CD1c-positive myeloid dendritic cell (primary cell): ENCODE measurements at regions not wholly inside any gene's neighbourhood (a gene's known extent, or its start where the extent isn't known, plus 50 kb on each side); places are given as distances from the start of the nearest gene placed in this dataset.
"Not testable (repeated sequence)": the region's sequence is repeated elsewhere in the genome, so short reads cannot be mapped to it uniquely, and the experiment has no call there.

Source experiments
- DNase-seq: peaks from one replicate; pipeline ENCODE4 v3.0.0-alpha.2; 2016; ENCODE audit errors: extremely low spot score

DNA sequence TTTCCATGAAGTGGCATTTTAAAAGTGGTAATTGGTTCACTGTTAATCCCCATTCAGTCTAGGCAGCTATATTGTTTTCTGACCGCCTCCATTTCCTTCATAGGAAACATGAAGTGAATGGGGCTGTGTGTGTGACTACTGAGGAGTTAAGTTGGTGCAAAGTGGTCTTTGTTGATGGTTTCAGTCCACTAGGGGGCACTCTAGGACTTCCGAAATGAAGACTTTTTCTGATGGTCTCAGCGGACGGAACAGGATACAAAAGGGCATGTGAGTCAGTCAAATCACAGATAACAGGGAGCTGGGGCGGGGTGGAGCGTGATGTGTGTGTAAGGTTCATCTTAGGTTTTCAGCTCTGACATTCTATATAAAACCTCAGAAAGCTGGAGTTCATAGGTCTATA lies 240.1 kb upstream of the OR4E1 start:
- DNase-seq: peak; percentile 83

- no peak for DNase-seq
These were observed 238.7 kb upstream of the OR4E1 start for GRCh38 chr14:21912367-21912766.

- no peak for DNase-seq
These were observed 238.3 kb upstream of the OR4E1 start for GRCh38 chr14:21911877-21912276.

- DNase-seq: no peak
These were observed 236.6 kb upstream of the OR4E1 start for GRCh38 chr14:21910260-21910659.

DNA sequence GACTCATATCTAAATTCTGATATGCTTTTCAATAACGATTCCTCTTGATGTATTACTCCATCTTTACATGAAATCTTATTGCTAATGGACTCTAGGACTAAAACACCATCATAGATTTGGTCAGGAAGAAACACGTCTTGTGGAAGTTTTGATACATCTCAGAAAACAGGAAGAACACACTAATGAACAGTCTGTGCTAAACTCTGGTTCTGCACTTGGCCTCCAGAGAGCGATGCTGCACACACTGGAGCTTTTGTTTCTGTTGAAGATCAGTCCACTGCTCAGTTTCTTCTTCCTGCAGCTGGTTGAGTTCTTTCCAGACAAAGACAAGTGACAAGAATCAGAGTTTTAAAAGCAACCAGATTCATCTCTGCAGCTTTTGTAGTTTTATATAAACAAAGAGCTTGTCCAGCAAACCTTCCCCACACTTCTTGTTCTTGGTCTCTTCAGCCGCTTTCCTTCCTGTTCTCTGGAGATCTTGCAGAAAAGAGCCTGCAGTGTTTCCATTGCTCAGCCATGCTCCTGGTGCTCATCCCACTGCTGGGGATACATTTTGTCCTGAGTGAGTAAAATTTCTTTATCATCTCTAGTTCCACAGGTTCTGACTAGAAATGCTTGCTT lies 229.1 kb upstream of the OR4E1 start:
- peak; percentile 35 for DNase-seq

- not testable (repeated sequence) for DNase-seq
These were observed 221.2 kb upstream of the OR4E1 start for GRCh38 chr14:21894898-21895194.

DNA sequence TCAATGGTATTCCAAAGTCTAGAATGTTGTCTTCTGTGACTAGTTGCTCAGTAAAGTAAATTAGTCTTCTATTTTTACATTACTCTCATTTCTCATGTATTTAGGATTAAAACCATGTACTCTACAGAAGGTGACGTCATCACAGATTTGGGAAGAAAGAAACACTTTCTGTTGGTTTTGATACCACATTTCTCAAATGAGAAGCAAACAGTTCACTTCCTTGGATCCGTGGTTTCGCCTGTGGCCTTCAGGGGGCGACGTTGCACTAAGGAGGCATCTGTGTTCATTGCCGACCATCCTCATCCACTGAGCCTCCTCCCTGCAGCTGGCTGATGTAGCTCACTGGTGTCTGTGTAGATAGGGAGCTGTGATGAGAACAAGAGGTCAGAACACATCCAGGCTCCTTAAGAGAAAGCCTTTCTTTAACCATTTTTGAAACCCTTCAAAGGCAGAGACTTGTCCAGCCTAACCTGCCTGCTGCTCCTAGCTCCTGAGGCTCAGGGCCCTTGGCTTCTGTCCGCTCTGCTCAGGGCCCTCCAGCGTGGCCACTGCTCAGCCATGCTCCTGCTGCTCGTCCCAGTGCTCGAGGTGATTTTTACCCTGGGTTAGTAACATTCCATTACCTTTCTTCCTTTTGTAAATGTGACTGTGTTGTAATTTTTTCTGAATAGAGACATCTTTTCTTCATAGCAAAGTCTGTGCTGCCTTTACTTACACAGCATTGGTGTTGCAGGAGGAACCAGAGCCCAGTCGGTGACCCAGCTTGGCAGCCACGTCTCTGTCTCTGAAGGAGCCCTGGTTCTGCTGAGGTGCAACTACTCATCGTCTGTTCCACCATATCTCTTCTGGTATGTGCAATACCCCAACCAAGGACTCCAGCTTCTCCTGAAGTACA lies 220.6 kb upstream of the OR4E1 start:
- peak; percentile 15 for DNase-seq

DNA sequence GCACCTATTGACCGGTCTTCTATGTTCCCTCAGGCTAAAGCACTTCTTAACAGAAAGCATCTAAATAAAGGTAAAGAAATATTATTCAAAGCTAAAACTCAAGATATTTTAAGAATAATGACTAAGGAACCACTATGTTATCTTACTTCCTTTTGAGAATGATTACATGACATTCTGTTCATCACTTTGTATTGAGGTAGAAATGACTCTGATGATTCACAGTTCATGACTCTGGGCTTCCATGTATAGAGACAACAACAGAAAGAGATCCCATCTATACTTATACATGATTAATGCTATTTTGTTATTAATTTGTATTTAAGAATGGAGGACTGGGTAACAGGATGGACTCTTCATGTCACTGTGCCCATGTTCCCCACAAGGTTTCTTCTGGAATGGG lies 218.3 kb upstream of the OR4E1 start:
- DNase-seq: no peak

- DNase-seq: no peak
These were observed 211.4 kb upstream of the OR4E1 start for GRCh38 chr14:21884995-21885394.

DNA sequence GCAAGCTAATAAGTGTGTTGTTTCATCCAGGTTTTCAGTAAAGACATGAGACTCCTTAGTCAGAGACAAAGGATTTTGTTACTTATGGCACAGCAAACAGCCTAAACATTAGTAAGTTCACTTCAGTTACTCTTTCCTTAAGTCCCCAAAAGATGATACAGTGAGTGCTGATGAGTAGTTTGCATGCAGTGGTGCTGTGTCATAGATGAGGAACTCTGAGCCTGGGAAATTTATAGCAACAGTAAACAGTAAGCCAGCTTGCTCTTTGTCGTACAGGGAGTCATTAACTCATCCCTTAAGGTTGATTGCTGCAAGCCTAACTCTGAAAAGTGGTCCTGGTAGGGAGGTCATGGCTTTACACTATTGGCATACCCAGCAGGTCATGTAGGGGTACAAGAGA lies 208.6 kb upstream of the OR4E1 start:
- DNase-seq: no peak

- DNase-seq: no peak
These were observed 207.3 kb upstream of the OR4E1 start for GRCh38 chr14:21880918-21881317.

GRCh38 chr14:21875791-21876190 lies 202.2 kb upstream of the OR4E1 start:
- DNase-seq: no peak

GRCh38 chr14:21874946-21875345 lies 201.3 kb upstream of the OR4E1 start:
- no peak for DNase-seq

GRCh38 chr14:21874167-21874566 lies 200.5 kb upstream of the OR4E1 start:
- no peak for DNase-seq

GRCh38 chr14:21868442-21869046 lies 194.9 kb upstream of the OR4E1 start:
- peak; percentile 50 for DNase-seq

DNA sequence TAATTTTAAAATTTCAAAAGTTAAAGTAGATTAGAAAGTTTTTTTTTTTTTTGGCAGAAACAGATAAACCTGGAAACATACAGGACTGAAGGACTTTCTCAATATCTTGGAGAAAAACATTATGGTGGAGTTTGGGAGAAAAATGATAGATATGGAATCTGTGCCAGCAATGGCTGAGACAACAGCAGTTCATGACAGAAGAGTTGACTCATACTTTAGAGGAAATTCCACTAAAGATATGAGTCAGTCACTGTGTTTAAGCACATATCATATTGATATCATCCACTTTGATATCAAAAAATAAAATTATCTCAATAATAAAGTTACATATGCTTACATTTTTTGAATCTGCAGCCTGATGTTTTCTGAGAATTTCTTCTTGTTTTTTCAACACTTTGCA lies 193.9 kb upstream of the OR4E1 start:
- DNase-seq: no peak

DNA sequence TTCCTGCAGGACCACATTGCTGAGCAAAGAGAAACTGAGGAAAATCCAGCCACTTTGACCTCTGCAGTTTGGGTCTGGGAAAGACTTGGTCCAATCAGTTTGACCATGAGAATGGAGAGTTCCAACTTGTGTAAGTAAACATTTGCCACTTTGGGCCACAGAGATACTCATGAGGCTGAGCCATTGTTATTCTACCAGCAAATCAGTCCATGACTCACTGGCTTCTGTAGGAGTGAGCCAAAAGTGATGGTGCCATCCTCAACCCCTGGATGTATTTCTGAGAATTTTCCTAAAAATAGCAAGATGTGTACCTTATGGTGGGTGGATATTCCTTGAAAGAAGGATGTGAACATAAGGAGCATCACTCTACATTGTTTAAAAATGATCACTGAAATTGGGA lies 192.9 kb upstream of the OR4E1 start:
- no peak for DNase-seq

- DNase-seq: no peak
These were observed 189.7 kb upstream of the OR4E1 start for GRCh38 chr14:21863289-21863688.

DNA sequence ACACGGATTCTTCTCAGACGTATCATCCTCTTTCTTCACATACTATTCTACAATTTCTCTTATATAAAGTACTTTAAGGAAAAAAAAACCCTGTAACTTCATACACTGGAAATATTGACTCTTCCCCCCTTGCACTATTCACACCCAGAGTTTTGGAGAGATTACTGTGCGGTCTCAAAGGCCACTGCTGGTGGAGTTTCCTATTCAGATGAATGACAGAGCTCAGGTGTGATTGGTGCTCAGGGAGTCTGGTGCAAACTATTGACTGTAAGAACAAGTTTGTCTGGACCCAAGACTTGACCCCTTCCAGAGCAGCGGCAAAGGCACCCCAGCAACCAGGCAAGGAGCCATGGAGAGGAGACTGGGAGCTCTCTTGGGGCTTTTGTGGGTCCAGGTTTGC lies 187.5 kb upstream of the OR4E1 start:
- no peak for DNase-seq

GRCh38 chr14:21860172-21860571 lies 186.6 kb upstream of the OR4E1 start:
- peak; percentile 40 for DNase-seq

DNA sequence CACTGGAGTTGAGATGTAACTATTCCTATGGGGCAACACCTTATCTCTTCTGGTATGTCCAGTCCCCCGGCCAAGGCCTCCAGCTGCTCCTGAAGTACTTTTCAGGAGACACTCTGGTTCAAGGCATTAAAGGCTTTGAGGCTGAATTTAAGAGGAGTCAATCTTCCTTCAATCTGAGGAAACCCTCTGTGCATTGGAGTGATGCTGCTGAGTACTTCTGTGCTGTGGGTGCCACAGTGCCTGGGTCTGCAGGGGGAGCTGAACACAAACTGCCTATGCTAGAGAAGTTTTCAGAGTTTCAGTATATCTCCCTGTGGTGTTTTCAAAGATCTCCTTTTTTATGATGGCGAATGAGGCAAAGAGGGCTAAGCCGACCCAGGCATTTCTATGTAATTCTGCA lies 179.2 kb upstream of the OR4E1 start:
- DNase-seq: no peak

GRCh38 chr14:21852061-21852664 lies 178.5 kb upstream of the OR4E1 start:
- peak; percentile 46 for DNase-seq

DNA sequence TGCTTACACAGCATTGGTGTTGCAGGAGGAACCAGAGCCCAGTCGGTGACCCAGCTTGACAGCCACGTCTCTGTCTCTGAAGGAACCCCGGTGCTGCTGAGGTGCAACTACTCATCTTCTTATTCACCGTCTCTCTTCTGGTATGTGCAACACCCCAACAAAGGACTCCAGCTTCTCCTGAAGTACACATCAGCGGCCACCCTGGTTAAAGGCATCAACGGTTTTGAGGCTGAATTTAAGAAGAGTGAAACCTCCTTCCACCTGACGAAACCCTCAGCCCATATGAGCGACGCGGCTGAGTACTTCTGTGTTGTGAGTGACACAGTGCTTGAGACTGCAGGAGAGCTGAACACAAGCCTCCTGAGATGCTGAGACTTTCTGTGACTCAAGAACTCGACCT lies 173.3 kb upstream of the OR4E1 start:
- DNase-seq: not testable (repeated sequence)
